HG03521 (cell line): ENCODE measurements at regions not wholly inside any gene's neighbourhood (a gene's known extent, or its start where the extent isn't known, plus 50 kb on each side); places are given as distances from the start of the nearest gene placed in this dataset.
"Not testable (repeated sequence)": the region's sequence is repeated elsewhere in the genome, so short reads cannot be mapped to it uniquely, and the experiment has no call there.

Experiments
- ATAC-seq: cut with Tn5 transposase; IDR thresholded peaks from one replicate; pipeline ENCODE4 v1.9.1; 2021; ENCODE audit warnings: mild to moderate bottlenecking, moderate library complexity; ENCODE audit not compliant: unreplicated experiment

DNA sequence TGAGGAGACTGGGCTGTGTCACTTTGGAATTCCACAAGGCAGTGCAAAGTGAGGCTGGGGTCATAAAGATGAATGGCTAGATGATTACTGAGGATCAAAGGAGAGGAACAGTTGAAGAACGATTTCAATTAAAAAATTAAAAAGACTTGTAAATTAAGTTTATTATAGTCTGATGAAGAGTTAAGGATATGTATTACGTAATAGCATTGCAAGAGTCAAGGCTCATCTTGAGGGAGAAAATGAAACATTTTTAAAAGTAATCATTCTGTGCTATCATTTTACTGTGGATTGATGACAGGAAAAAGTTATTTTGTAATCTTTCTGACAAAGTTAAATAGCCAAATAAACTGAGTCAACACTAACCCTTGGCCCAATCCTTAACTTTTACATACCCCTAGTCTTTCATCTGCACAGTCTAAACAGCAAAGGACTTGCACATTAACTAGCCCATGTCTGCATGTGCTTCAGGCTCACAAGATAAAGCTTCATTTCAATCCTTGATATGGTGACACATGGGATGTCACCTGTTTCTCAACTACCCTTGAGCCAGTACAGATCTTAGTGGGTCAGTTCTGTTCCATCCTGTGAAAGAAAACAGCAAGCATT, 465.5 kb upstream of the CTSO start:
- ATAC-seq, result no peak

DNA sequence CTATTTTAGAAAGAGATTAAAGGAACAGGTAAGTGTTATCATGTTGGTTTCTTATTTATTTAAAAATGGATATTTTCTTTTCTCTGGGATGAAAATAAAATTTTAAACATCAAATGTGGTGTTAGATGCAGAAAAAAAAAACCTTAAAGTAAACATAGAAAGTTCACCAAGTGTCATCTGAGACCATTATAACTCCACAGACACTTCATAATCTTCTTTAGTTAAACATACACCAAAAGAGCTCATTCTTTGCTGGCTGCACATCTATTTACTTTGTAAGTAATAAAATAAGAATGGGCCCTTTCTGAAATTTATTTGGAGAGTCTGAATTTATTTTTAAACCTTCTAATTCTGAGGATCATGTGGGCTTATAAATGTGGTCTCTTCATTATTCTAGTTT, 460.7 kb upstream of the CTSO start:
- no peak for ATAC-seq

DNA sequence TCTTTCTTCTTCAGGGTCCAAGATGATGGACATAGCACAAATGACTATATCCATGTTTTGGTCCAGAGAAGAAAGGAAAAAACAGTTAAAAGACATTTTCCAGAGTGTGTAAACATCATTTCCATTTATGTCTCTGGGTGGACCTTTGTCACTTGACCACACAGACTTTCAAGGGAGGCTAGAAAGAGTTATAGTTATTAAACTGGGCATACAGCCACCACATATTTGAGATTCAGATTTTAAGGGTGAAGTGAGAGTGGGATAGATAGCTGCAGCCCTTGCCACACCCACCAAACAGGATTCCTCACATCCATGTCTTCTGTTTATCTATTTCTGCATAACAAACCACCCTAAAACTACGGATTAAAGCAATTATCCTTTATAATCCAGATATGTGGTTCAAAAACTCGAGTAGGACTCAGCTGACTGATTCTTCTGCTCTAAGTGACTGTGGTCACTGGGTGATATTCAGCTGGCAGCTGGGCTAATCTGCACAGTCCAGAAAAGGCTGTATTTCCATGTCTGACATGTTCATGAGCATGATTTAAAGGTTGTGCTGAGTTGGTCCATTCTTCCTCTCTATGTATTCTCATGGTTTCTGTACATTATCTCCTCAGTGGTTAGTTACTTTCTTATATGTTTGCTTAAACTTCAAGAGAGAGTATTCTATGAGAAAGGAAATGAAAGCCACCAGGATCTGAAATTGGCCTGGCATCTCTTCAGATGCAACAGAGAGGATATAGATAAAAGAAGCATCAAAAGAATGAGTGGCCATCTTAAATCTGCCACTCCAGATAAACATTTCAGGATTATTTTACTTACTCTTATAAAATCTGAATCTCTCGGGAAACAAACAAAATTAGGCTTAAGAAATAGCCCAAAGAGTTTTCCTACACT, 459.8 kb upstream of the CTSO start:
- ATAC-seq, result no peak

DNA sequence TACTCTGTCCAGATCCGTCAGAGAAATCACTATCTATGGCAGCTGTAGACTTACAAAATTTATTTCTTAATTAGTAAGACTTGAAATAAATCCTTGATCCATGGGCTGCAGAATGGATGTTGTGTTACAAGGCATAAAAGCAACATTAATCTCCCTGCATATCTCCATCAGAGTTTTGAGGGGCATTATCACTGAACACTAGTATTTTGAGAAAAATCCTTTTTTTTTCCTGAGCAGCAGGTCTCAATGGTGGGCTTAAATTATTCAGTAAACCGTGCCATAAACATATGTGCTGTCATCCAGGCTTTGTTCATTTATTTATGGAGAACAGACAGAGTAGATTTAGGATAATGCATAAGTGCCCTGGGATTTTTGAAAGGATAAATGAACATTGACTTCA, 457.9 kb upstream of the CTSO start:
- no peak for ATAC-seq

DNA sequence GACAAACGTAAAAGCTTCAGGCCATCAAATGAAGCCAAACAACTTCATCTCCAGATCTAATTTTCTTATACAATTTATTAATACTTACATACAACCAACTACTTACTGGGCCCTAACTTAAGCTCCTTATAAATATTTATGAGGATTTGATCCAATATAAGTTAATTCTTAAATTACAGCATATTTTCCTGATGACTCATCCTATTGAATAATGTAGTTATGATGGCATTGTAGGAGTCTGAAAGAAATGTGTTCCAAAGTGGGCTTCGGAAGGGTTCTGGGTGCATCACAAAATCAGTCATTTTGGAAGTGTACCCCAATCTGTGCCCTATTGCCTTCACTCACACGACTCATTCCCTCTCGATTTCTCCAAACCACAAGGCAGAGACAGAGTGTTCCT, 455.1 kb upstream of the CTSO start:
- no peak for ATAC-seq

DNA sequence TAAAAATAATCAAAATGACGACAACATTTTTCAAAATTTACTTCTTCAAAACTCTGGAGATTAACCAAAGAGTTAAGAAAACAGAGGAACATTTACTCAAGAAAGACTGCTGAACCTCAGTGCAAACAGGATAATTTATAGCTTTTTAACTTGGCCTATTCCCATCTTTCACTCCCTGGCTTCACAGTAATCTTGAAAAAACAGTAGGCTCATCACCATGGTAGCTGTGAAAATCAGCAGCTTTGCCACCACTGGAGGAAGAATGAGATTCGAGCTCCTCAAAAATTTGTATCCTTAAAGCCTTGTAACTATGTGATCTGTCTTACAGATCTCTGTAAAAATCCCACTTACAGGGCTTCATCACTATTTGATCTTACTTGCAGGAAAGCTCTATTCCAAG, 447.7 kb upstream of the CTSO start:
- ATAC-seq, result no peak

DNA sequence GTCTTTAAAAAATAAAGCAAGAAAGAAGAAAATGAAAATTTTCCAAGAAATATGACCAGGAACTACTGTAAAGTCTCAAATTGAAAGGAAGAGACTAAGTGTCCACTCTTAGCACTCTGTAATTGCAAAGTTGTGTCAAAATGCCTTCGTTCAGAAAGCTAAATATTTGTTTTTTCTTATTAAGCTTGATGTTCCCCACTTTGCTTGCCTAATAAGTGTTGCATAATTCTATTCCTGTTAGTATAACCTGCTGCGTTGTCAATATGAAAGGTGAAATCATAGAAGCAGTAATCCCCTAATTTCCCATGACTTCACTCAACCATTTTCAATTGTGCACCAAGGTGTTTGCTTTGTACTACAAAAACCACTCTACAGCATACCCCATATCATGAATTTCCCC, 442.9 kb upstream of the CTSO start:
- ATAC-seq, result no peak

DNA sequence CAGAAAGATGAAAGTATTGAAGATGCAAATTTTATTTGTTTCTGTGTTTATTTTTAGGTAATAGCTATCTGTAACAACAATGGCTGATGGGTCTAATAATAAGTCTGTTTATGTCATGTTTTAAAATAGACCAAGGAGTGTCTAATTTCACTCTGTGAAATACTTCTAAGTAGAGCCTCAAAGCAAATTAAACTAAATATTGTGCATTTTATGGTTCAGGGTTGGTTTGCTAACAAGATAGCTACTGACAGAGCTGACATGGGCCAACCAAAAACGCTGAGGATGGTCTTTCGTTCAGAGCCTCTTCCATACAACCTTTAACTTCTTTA, 437.6 kb upstream of the CTSO start:
- ATAC-seq, result no peak

DNA sequence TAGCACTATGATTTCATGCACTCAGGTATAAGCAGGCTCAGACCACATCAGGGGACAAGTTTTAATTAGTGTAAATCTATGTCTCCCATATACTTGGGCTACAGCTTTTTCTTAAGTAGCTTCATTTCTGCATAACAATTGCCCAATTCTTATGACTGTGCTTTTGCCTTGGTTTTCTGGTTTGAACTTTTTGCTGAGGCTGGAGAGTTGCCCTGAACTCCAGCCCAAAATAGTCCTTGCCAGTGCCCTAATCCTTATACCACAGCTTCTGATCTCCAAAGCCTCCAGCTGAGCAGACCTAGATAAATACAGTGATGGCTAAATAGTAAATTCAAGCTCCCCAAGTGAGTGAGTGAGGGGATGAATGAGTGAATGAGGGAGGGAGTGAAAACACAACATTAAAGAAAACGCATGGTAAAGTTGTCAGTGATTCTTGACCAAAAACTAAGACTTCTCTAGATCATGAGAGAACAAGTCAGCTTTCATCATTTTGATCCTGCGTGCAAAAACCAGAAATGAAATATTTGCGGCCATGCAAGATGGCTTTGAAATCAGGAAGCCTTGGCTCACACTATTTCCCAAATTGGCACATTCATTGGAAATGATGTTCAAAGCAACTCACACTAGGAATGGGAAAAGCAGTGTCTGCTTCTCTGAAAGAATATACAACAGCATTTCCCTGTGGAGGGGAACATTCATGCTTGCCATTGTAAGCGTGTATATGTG, 437.1 kb upstream of the CTSO start:
- no peak for ATAC-seq

DNA sequence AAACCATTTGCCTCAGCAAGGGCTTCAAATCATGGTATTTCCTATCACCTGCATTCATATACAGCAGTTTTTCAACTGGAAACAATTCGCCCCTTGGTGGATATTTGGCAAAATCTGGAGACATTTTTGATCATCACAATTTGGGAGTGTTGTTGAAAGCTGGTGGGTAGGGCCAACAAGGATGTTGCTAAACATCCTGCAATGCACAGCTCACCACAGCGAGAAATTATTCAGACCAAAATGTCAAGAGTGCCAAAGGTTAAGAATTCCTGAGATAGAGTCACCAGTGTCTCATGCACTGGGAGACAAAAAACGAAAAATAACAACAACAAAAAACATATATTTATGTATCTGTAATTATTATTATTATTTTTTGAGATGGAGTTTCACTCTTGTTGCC, 435.2 kb upstream of the CTSO start:
- ATAC-seq, result no peak

DNA sequence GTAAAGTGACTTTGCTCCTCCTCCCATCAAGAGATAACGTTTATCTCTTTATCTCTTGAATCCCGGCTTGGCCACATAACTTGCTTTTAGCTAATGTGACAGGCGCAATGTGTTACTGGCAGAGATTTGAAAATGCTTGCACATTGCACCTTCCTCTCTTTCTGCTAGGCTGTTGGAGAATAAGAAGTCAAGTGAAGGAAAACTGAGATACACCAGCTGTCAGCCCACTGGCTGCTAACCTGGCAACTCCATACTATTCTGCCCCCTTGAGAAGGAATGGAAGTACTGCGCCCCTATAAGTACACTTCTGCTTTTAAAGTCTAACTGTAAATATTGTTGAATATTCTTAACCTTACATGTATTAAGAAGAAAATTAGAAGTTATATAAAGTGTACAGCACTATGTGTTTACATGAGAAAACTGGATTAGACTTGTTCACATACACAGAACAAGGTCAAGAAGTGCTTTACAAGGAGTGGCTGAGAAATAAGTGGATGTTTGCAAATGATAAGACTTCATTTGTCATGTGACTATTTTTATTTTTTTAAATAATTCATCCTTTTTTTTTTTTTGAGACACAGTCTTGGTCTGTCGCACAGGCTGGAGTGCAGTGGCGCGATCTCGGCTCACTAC, 424.5 kb upstream of the CTSO start:
- peak; percentile 82 for ATAC-seq

DNA sequence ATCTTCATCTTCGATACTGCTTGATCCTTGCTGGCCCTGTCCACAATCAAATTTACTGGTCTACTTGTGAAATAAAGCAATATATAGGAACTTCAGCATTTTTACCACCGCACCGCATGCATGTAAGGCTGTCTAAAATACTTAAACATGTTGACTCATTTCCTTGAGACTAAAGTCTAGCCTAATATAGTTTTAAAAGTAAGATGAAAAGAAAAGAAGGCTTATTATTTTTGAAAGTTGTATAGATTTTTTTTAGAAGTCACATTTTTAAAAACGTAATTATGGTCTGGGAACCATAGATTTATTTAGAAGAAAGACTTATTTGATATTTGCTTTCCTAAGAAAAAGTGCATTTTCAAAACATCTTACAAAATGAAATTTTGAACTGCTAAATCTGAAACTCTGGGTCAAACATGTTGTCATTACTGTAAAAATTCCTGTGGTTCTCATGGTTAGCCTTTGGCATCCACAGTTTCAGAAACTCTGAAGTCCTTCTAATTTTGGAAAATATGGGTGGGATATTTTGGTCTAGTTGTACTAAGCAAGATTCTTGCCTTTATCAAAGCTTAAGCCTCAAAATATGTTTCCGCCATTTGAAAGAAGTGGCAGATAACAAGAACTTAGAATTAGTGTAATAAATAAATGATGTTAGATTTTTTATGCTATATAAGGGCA, 423.5 kb upstream of the CTSO start:
- ATAC-seq, result no peak

DNA sequence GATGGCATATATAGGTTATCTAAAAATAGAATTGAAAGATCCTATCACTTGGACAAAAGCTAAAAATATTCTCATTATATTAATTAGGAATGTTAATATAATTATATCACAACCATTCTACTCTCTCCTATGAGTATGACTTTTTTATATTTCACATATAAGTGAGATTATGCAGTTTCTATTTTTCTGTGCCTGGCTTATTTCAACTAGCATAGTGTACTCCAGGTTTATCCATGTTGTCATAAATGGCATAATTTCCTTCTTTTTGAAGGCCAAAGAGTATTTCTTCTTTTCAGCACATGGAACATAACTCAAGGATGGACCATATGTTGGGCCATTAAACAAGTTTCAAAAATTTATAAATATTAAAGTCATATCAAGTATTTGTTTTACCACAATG, 421.2 kb upstream of the CTSO start:
- no peak for ATAC-seq

DNA sequence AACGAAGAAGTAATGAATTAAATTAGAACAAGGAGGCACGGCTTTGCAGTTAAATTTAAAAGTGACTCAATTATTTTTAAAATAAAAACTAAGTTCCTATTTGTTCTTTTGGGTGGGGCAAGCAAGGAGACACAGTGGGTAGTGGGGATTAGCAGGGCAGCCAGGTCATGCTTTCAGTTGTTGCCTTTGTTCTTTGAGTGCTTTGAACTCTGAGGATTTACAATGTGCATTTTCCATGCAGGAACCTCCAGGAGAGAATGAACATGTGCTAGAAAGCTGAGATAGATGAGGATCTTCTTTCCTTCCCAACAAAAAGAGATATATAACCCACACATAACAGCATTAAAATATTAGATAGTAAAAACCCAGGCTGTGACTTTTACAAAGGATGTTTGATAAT, 420.4 kb upstream of the CTSO start:
- ATAC-seq, result no peak

DNA sequence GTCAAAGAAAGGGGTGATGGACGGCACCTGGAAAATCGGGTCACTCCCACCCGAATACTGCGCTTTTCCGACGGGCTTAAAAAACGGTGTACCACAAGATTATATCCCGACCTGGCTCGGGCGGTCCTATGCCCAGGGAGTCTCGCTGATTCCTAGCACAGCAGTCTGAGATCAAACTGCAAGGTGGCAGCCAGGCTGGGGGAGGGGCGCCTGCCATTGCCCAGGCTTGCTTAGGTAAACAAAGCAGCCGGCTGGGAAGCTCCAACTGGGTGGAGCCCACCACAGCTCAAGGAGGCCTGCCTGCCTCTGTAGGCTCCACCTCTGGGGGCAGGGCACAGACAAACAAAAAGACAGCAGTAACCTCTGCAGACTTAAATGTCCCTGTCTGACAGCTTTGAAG, 413.8 kb upstream of the CTSO start:
- ATAC-seq, result not testable (repeated sequence)

DNA sequence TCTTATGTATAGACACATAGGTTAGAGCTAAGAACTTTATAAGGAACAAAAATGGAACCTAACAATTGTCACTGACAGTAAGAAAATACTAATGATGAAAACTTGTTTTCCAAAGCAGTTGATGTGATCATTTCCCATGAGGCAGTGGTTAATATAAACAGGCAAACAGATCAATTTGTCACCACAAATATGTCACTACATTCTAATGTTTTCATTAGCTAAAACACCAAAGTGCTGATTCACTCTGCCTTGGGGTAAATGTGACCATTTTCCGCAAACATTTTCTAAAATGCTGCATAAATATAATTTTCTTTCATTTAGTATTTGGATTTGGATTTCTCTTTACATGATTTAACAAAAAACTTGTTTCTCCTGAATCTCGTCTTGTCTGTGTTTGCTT, 408.9 kb upstream of the CTSO start:
- ATAC-seq, result no peak

DNA sequence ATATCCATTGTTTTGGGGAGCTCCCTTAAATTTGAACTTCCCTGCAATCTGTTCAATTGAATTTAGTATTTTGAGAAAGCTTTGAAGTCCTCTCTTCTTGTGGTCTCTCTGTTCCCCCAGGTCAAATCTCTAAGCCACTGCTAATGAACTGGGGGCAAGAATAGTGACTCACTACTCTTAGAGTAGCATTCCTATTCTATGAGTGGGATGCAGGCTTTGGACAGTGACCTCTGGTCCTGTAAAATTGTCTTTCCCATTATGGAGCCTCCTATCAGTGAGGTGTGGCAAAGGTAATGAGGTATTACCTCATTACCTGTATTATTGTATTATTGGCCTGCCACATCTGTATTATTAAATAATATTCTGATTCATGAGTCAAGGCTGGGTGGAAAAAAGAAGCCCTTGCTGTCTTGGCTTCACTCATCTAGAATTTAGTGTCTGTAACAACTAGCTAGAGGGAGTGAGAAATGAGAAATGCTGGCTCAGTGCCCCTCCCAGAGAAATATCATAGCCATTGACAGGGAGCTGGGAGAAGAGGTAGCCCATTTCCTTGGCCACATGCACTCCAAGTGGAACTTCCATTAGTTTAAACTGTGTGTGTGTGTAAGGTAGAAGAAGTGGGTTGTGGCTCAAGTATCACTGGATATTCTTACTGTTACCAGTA, 393.9 kb upstream of the CTSO start:
- no peak for ATAC-seq

DNA sequence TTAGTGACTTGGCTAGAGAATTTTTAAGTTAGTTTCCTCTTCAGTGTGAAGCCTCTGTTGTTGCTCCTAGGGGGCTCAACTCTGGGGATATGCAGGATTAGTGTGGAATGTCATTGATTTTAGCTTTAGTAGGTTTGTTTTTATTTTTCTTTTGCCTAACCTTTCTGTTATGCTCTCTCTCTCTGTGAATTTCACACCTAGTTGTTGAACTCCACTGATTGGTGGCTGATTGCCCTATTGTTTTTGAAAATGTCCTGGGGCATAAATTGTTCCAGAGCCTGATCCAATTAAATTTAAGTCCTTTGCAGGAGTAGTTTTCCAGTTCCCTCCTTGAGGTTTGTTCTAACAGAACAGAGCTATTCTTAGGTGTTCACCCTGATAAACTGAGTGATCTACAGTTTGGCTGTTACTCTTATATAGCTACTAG, 393.3 kb upstream of the CTSO start:
- ATAC-seq, result no peak

DNA sequence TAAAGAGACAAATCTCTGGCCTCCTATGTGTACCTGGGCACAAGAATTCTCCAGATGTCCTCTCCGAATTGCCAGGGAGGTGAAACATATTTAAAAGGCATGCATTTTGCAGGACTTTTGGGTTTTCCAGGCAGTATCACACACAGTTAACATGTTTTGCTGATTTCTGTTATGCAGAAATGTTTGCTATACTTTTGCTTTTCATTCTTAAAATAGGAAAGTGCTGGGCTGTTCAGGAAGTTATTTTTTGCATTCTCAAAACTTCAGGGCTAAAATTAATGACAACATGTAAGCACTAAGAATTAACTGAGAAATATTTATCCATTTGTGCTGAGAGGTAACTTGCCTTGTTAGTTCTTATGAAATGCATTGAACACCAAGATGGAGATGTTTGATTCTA, 390.7 kb upstream of the CTSO start:
- ATAC-seq, result no peak

DNA sequence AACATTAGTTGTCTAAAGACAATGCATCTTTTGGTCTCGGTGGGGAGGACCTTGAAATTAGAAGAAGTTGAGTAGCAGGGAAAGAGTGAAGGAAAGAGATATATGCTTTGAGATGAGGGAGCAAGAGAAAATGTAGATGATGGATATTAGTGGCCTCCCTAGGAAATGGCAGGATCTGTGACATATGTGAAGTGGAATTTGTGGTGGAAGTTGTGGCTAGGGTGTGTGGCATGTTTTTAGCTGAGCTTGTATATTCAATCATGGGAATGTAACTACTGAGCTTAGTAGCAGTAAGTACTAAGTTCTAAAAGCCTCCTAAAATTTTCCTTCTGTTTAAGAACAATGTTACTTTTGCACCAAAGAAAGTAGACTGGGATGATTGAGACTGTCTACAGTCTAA, 382.8 kb upstream of the CTSO start:
- ATAC-seq, result no peak

DNA sequence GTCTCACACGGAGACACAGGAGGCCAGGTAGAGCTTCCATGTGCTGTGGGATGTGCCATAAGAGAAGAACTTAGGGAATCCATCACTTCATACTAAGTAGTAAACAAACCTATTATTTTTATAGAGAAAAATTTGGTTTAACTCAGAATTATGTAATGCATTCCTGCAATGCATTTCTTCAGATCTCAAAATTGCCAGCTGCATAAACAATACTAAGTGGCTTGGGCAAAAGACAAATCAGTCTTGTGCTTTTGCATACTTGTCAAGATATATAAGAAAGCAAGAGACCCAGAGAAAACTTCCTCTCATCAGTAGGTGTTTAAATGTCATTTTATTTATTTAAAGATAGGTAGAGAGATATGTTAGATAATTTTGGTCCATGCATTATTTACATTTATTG, 382.1 kb upstream of the CTSO start:
- ATAC-seq, result no peak
